K562 (cell line): ENCODE measurements at regions not wholly inside any gene's neighbourhood (a gene's known extent, or its start where the extent isn't known, plus 50 kb on each side); places are given as distances from the start of the nearest gene placed in this dataset.
A peak's percentile ranks its signal among the peaks of the same experiment; 100 is the strongest.

Experiments
- ATAC-seq: fragments of 200-7000 bp; cut with Tn5 transposase; 3 replicates; pipeline ENCODE4 v1.9.1; 2020; ENCODE audit warnings: moderate library complexity
- BruUV-seq: library from RNA; stranded (reverse); fragments of 400-500 nt; replicated peaks from 2 replicates; lab custom pipeline; 2021; lab: Mats Ljungman, UMichigan
- CTCF ChIA-PET: fragments of 300-600 bp; formaldehyde crosslinking; extraction: SDS; loops from one replicate; lab custom pipeline; 2021; ENCODE audit warnings: low intra/inter-chr PET ratio; lab: Yijun Ruan, JAX
- POLR2A ChIA-PET: fragments of 300-600, 350-650 bp; sonication (Branson Sonifier 250); formaldehyde crosslinking; extraction: SDS; loops from one replicate; lab custom pipeline; 2021; ENCODE audit warnings: antibody characterized with exemption, inconsistent platforms; lab: Yijun Ruan, JAX
- DNase-seq, 4 experiments: peaks; one replicate each; pipeline versions ENCODE4 v3.0.0 to v3.0.0-alpha.2; 2011 to 2018; ENCODE audit warnings: low spot score in 3 of 4, mixed read lengths in 3 of 4; ENCODE audit errors: extremely low read depth in 1 of 4
- FAIRE-seq: peaks from 2 replicates; lab custom pipeline; 2011; peaks lifted over from hg19 to GRCh38; lab: Jason Lieb, UNC
- H2AFZ ChIP-seq: 2 replicates; pipeline ENCODE4 v1.6.0; 2011; ENCODE audit warnings: low read depth, low read length, control low read depth, inconsistent platforms
- H3K27ac ChIP-seq: fragments of 200-600 bp; 3 replicates; pipeline ENCODE4 v1.8.0; 2011; ENCODE audit warnings: low read depth, mild to moderate bottlenecking, control low read depth, inconsistent platforms, low read length, moderate library complexity, mixed read lengths; ENCODE audit errors: extremely low read depth
- H3K27me3 ChIP-seq, 2 experiments: fragments of 300-600 bp in 1 of 2; 2 replicates in 1 of 2; 3 replicates in 1 of 2; pipeline versions ENCODE4 v1.6.0 to v1.8.0; 2011; ENCODE audit warnings: inconsistent platforms in 2 of 2, low read length in 2 of 2, mild to moderate bottlenecking in 1 of 2, mixed read lengths in 1 of 2, moderate library complexity in 1 of 2; ENCODE audit not compliant: control insufficient read depth in 2 of 2, insufficient read depth in 2 of 2
- H3K36me3 ChIP-seq: fragments of 300-600 bp; 3 replicates; pipeline ENCODE4 v1.8.0; 2011; ENCODE audit warnings: mild to moderate bottlenecking, low read length, inconsistent platforms; ENCODE audit not compliant: control insufficient read depth, insufficient read depth
- H3K4me1 ChIP-seq, 2 experiments: fragments of 200-600 bp in 1 of 2; replicated peaks in 1 of 2; 2 replicates in 1 of 2; 3 replicates in 1 of 2; pipeline versions ENCODE4 v1.5.1 to v1.8.0; 2011; ENCODE audit warnings: inconsistent platforms in 2 of 2, low read length in 2 of 2, mild to moderate bottlenecking in 1 of 2, mixed read lengths in 1 of 2, moderate library complexity in 1 of 2; ENCODE audit not compliant: control insufficient read depth in 2 of 2, insufficient read depth in 2 of 2
- H3K4me2 ChIP-seq: 2 replicates; pipeline ENCODE4 v1.6.1; 2011; ENCODE audit warnings: low read length, control low read depth, inconsistent platforms, mixed read lengths; ENCODE audit not compliant: insufficient read depth
- H3K4me3 ChIP-seq: fragments of 200-600 bp; sonication (generic), shearing (Covaris generic); 2 replicates; pipeline ENCODE4 v1.5.1; 2016; ENCODE audit warnings: control low read depth, inconsistent platforms
- H3K79me2 ChIP-seq: fragments of 200-600 bp; 3 replicates; pipeline ENCODE4 v1.8.0; 2011; ENCODE audit warnings: low read length, inconsistent platforms; ENCODE audit not compliant: control insufficient read depth, insufficient read depth
- H3K9ac ChIP-seq, 2 experiments: 2 replicates each; pipeline versions ENCODE4 v1.6.0 to v1.6.1; 2011; ENCODE audit warnings: low read depth in 2 of 2, low read length in 2 of 2, control low read depth in 1 of 2, inconsistent platforms in 1 of 2, mild to moderate bottlenecking in 1 of 2, mixed read lengths in 1 of 2; ENCODE audit not compliant: insufficient read depth in 1 of 2
- H3K9me1 ChIP-seq: one replicate; pipeline ENCODE4 v1.6.0; 2011; ENCODE audit warnings: inconsistent platforms, mild to moderate bottlenecking, low read length, moderate library complexity; ENCODE audit not compliant: control insufficient read depth, insufficient read depth
- H3K9me3 ChIP-seq: replicated peaks from 2 replicates; pipeline ENCODE4 v1.5.1; 2011; ENCODE audit warnings: low read depth, low read length, inconsistent platforms; ENCODE audit not compliant: control insufficient read depth, insufficient read depth
- H4K20me1 ChIP-seq: replicated peaks from 2 replicates; pipeline ENCODE4 v1.6.1; 2011; ENCODE audit warnings: low read length, inconsistent platforms, mixed read lengths; ENCODE audit not compliant: control insufficient read depth, insufficient read depth
- BMI1 ChIP-seq: fragments of 150-350 bp; IDR thresholded peaks from 2 replicates; pipeline ENCODE4 v1.6.1; 2014; ENCODE audit warnings: low read length
- CREM ChIP-seq: IDR thresholded peaks from 2 replicates; pipeline ENCODE4 v1.6.1; 2014; ENCODE audit warnings: antibody characterized with exemption, low read depth
- KLF16 ChIP-seq: IDR thresholded peaks from 2 replicates; pipeline ENCODE4 v1.6.1; 2016; ENCODE audit warnings: antibody characterized with exemption
- POLR2H ChIP-seq: IDR thresholded peaks from 2 replicates; pipeline ENCODE4 v1.6.1; 2016; ENCODE audit warnings: missing genetic modification characterization, low read depth, mild to moderate bottlenecking, control low read depth, missing compliant biosample characterization, moderate library complexity
- PRPF4 ChIP-seq: fragments of 200-400 bp; formaldehyde crosslinking; IDR thresholded peaks from one replicate; pipeline ENCODE4 v1.6.1; 2017; ENCODE audit warnings: low read length, low read depth, mild to moderate bottlenecking; ENCODE audit not compliant: insufficient read depth, poor library complexity, severe bottlenecking
- SNIP1 ChIP-seq: fragments of 450-650 bp; IDR thresholded peaks from 2 replicates; pipeline ENCODE4 v1.7.1; 2017; ENCODE audit warnings: low read depth, mild to moderate bottlenecking
- TAF15 ChIP-seq: fragments of 200-400 bp; formaldehyde crosslinking; IDR thresholded peaks from 2 replicates; pipeline ENCODE4 v1.6.1; 2017; ENCODE audit warnings: mild to moderate bottlenecking, low read depth, low read length, moderate library complexity
- TBP ChIP-seq: optimal IDR thresholded peaks from 2 replicates; pipeline ENCODE3; 2011; ENCODE audit warnings: low read depth, low read length, improper control_type of control experiment
- ZHX1 ChIP-seq: fragments of 150-350 bp; conservative IDR thresholded peaks from 2 replicates; pipeline ENCODE4 v1.6.1; 2014; ENCODE audit warnings: low read length
- ZNF655 ChIP-seq: fragments of 250-450 bp; sonication (Bioruptor Pico); IDR thresholded peaks from 2 replicates; pipeline ENCODE4 v1.5.0; 2021
- WGBS: fragments of 100-300 bp; shearing (Covaris generic); methylation state at CpG from one replicate; pipeline ENCODE4 v1.1.6; 2016; ENCODE audit warnings: low coverage, mixed read lengths; ENCODE audit not compliant: insufficient coverage; ENCODE audit errors: missing lambda C conversion rate; 5-methylcytosine and 5-hydroxymethylcytosine counted together
- in situ Hi-C: fragments of 300-500 bp; cut with MboI; formaldehyde crosslinking; loops from 4 replicates; pipeline ENCODE4 v1.15.0; 2018; ENCODE audit warnings: inconsistent platforms, mixed read lengths
- intact Hi-C: fragments of 100-400 bp; cut with micrococcal nuclease; formaldehyde crosslinking; loops from 2 replicates; pipeline ENCODE4 v1.14.2; 2022

GRCh38 chr12:93072340-93072739 is 143.2 kb upstream of the EEA1 start:
- ChIA-PET CTCF (no interaction called here), POLR2A (no interaction called here)
- H3K9ac ChIP-seq: no peak overlapping the region
- WGBS: 25% methylated on average over 4 of the region's 4 CpGs
- H3K4me2 ChIP-seq: no peak overlapping the region
- no peaks in the 10 kb centered on the region for H3K79me2 ChIP-seq
- no peaks in the 10 kb centered on the region for H3K36me3 ChIP-seq
- H3K27ac ChIP-seq: no peak overlapping the region
- H3K9me3 ChIP-seq: no peaks in the 10 kb centered on the region
- in situ Hi-C loops: no loop called here
- no TSS peak for BruUV-seq
- intact Hi-C loops: no loop called here
- FAIRE-seq (no peak), ATAC-seq (peak; percentile 39; the same call in 1 of the 3 replicates), DNase-seq (no peak)
- H3K4me1 ChIP-seq: no peaks in the 10 kb centered on the region; a peak in 1 of 5 replicates
- no peaks in the 10 kb centered on the region for H4K20me1 ChIP-seq
- H3K9me1 ChIP-seq: no peaks in the 10 kb centered on the region
- H2AFZ ChIP-seq: no peak overlapping the region
- no peaks in the 10 kb centered on the region for H3K27me3 ChIP-seq
- H3K4me3 ChIP-seq: no peak overlapping the region
- TF ChIP-seq SNIP1: no peak
- TF ChIP-seq TBP: no peak
- no peak for TF ChIP-seq PRPF4
- TF ChIP-seq KLF16: no peak
- no peak for TF ChIP-seq ZNF655 (CRISPR knock-in tag)
- TF ChIP-seq CREM: no peak
- TF ChIP-seq TAF15: no peak
- no peak for TF ChIP-seq POLR2H
- TF ChIP-seq ZHX1: no peak
- no peak for TF ChIP-seq BMI1
